NCI-H2171 (cell line): ENCODE measurements at regions not wholly inside any gene's neighbourhood (a gene's known extent, or its start where the extent isn't known, plus 50 kb on each side); places are given as distances from the start of the nearest gene placed in this dataset.

Experiments
- DNase-seq: peaks from one replicate; lab custom pipeline; 2025; lab: John Stamatoyannopoulos, UW

DNA sequence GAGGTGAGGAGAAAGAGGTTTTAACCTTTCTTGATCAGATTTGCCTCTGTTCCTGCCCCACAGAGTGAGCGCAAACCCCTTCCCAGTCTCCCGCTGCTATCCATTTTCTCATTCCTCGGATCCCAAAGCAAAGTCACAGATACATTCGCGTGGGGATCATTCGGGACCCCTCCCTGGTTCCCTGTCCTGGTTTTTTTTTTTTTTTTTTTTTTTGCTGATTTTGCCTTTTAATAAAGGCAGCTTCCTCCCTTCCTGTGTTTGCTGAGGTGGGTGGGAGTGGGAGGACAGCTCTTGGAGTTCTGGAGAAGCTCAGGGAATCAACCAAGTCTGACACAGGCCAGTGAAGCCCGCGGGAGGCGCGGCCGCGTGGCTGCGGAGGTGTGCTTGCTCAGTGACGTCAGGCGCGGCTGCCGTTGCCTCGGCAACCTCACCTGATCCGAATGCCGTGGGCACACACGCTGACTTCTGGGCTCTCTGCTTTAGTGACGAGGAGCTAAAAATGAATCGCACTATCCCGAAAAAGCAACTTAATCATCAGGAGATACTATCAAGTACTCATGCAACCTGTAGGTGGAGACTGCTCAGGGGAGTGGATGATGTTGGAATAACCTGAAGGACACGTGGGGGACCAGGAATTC is 106.4 kb downstream of the TBX19 start:
- no peak for DNase-seq

DNA sequence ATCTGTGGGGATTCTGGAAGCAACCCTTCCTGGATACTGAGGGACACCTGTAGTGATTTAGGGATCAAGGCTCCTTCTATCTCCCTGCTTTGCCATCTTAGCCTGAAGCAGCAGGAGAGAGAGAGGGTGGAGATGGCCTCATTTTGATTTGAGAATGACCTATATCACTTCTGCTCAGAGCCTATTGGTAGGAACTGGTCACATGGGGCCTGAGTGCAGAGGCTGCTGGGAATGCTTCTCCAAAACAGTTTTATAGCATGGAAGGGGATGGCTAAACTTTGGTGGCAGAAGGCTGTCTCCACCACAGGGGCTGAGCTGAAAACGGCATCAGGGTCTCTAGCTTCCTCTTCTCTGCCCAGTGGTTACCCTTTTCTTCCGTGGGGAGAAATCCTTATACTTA is 105.8 kb downstream of the TBX19 start:
- DNase-seq: no peak

DNA sequence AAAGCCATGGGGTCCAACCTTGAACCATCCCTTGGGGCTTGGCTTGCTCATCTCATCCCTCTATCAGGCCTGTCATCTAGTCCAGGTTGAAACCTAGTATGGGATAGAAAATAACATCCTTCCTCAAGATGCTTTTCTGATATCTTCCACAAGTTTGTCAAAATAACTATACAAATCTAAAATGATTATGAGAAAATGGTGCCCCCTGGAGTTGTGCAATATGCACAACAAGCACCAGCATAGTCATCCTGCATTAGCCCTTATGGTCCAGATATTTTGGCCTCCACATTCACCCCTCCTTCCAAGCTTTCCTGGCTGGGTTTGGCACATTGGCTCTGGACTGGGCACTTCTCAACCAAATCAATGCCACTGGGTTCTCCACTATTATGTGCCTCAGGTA is 101.2 kb downstream of the TBX19 start:
- DNase-seq: no peak

- DNase-seq: no peak
Measured at GRCh38 chr1:168380945-168381344, 100.3 kb downstream of the TBX19 start.

DNA sequence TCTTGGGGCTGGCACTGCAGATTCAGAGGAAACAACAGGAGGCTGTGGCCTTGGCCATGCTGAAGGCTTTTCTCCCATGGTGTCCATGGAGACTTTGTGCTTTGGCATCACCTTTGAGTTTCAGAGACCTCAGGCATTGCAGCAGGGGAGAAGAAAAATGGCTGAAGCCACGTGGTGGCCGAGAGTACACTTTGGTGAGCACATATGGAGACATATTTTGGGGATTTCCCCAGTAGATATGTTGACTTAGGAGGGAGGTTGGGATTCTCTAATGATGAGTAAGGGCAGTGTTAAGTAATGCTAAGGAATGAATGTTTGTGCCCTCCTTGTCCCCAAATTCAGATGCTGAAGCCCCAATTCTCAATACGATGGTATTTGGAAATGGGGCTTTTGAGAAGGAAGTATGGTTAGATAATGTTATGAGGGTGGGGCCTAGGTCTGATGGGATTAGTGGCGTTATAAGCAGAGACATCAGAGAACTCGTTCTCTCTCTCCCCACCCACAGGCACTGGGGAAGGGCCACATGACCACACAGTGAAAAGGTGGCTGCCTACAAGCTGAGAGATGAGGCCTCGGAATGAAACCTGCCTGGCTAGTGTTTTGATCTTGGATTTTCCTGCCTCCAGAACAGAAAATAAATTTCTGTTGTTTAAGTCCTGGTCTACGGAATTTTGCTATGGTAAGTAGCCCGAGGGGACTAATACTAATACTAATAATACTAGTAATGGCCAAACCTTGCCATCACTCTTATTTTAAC is 98.6 kb downstream of the TBX19 start:
- DNase-seq: no peak

DNA sequence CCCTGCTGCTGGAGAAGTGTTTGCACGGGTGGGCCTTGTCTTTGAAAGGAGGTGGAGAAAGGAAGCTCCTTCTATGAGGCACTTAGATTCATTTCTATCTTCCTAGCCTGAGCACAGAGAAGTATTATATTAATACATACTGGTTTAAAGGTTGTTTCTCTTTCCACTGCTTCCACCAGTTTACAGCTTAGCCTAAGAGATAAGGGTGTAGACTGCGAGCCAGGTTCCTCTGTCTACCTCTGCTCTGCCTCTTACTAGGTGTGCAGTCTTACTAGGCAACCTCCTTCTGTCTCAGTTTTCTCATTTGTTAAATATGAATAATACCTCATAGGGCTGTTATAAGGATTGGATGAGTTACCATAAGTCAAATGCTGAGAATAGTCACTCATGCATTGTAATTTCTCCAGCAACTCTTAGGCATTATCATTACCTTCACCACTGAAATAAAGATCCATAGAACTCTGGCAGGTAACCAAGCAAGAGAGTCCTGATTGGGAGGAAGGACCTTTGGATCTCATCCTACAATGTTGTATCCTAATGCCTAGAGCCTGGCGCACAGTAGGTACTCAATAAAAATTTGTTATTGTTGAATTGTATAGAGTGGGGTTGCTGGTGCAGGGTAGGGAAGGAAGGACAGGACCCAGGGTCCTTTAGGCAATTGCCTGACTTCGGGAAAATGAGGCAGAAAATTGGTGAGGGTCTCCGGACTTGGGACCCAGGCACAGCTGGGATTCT is 95.1 kb downstream of the TBX19 start:
- DNase-seq: no peak

DNA sequence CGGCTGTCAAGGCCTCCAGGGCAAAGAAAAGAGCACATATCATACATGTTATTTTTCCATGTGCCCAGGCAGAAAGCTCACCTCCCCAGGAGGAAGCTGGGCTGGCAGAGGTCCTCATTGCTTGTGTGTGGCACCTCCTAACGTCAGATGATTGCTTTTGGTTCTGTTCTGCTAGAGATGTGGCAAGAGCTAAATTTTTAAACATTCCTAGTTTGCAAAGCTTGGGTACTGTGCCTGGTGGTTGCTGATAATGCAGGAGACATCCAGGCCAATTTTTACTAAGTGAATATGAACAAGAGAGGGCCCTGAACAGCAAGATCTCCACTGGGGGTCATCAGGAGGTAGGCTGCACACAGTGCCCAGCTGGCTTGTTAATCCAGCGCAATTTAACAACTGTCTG is 93.9 kb downstream of the TBX19 start:
- DNase-seq: no peak

DNA sequence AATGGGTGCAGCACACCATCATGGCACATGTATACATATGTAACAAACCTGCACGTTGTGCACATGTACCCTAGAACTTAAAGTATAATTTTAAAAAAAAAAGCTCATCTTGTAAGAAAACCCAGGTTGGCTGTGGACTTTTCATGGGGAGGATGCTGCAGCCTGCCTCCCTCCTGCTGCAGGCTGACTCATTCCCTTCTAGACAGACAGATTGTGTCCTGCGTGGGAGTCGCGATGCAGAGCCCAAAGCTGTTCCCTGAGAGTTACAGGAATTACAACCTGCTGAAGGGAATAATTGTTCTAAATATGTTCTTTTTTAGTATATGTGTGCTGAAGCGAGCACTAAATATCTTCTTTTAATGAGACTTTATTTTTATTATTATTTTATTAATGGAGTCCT is 93.2 kb downstream of the TBX19 start:
- DNase-seq: no peak

DNA sequence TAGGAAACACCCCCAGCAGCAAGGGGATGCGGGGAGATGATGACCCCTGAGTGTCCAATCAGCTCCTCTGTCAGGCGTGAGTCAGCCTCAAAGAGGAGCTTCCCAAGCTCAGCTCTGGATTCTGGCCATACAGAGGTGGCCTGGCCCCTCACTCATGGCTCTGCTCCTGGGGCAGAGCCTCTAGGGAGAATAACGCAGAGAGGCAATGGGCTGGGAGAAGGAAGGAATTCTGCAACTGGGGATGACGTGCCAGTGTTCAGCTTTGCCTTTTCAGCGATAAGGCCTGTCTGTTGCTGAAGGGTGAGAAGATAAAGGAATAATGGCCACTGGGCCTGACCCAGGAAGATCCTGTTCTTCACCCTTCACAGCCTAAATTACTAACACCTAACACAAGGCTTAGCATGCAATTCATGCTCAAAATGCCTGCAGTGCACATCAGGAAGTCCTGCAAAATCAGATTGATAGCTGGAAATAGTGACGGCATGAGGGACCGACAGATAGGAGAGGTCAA is 92.2 kb downstream of the TBX19 start:
- no peak for DNase-seq

- DNase-seq: no peak
Measured at GRCh38 chr1:168372307-168372706, 91.6 kb downstream of the TBX19 start.

GRCh38 chr1:168371477-168371876 is 90.8 kb downstream of the TBX19 start:
- DNase-seq: no peak

DNA sequence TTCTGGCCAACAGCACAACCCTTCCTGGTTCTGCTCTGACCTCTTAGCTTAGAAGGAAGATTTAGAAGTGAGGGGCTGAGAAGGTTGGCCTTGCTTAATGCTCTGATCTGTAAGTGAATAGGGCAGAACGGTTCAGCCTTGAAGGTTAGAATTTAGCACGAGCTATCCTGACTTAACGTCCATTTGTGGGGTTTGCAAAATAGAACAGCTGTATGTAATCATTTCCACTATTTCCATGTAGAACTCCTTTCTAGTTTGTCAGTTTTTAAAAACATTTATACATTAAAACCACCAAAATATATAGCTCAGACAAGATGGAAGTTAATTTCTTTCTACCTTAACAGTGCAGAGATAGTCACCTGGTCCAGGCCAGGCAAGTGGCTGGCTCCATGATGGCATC is 89.9 kb downstream of the TBX19 start:
- DNase-seq: no peak

GRCh38 chr1:168369655-168370054 is 89.0 kb downstream of the TBX19 start:
- no peak for DNase-seq

GRCh38 chr1:168368131-168368530 is 87.5 kb downstream of the TBX19 start:
- DNase-seq: no peak

DNA sequence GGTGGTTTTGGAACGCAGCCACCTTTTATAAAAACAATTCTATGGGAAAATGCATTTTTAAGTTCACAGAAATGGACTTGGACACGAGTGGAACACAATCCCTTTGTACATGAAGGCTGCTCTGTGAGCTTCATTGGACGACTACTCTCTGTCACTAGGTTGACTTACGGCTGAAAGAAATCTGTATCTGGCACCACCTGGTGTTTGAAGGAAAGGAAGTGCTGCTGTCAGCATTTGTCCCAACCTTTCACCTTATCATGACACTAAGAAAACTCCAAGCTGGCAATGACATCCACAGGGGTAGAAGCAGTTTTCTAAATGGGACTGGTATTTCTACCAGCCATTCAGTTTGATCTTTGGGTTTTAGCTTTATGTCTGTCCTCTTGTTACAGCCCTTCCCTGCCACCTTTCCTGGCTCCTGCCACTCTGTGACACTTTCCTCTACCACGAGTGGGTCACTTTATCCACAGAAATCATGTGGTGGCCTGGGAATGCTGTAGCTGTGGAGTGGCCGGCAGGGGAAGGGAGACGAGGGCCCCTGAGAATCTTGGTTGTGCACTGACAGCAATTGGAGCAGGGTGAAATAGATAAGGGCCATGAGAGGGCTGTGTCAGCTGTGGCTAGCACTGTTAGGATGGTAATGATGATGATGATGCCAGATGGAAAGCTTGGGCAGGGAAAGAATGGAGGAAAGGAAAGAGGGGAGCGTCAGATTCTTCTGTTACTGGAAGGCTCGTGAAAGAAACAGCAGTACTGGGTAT is 85.2 kb downstream of the TBX19 start:
- DNase-seq: no peak
